Sigmoid colon (tissue), 4 donors: ENCODE measurements at regions not wholly inside any gene's neighbourhood (a gene's known extent, or its start where the extent isn't known, plus 50 kb on each side); places are given as distances from the start of the nearest gene placed in this dataset.

Experiments
- EP300 ChIP-seq, 4 donors: sonication (generic); formaldehyde crosslinking; IDR thresholded peaks; one replicate each; pipeline ENCODE4 v1.6.1; 2017; ENCODE audit warnings: antibody characterized with exemption in 4 of 4
- POLR2A ChIP-seq, 2 donors: fragments of 450-650 bp; IDR thresholded peaks; one replicate each; pipeline ENCODE4 v1.6.1; 2016; ENCODE audit warnings: antibody characterized with exemption in 2 of 2, mild to moderate bottlenecking in 2 of 2, moderate library complexity in 2 of 2
- POLR2AphosphoS5 ChIP-seq, 4 donors: sonication (generic); formaldehyde crosslinking; IDR thresholded peaks; one replicate each; pipeline ENCODE4 v1.6.1; 2017; ENCODE audit warnings: antibody characterized with exemption in 4 of 4
- TF ChIP-seq, protein P1 (sequence below), 4 experiments: fragments of 450-650 bp in 3 of 4; fragments of 200-600 bp in 1 of 4; IDR thresholded peaks; one replicate each; pipeline ENCODE4 v1.5.1; 2016 to 2019; ENCODE audit warnings: antibody characterized with exemption in 4 of 4, mild to moderate bottlenecking in 3 of 4, moderate library complexity in 2 of 4

DNA sequence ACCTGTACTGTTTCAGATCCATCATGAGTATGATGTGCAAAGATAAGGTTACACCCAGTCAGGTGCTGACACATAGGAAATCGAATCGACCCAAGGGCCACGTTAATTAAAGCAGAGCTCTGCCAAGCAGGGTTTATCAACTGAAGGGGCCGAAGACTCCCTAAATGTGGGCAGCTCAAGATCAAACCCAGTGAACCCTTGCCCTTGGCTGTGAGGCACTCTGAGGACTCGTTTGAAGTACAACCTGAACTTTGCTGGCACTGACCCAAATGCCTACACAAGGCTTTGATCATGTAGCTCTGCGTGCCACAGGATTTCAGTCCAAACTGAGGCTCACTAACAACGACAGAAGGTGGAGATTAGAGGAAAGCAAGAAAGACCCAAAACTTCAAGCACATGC, 352.1 kb downstream of the MTX2 start:
- no peak for TF ChIP-seq POLR2A (IDR thresholded peaks at IDR 0.05)
- no peak for TF ChIP-seq POLR2AphosphoS5 (IDR thresholded peaks at IDR 0.05)
- TF ChIP-seq, protein P1, sequence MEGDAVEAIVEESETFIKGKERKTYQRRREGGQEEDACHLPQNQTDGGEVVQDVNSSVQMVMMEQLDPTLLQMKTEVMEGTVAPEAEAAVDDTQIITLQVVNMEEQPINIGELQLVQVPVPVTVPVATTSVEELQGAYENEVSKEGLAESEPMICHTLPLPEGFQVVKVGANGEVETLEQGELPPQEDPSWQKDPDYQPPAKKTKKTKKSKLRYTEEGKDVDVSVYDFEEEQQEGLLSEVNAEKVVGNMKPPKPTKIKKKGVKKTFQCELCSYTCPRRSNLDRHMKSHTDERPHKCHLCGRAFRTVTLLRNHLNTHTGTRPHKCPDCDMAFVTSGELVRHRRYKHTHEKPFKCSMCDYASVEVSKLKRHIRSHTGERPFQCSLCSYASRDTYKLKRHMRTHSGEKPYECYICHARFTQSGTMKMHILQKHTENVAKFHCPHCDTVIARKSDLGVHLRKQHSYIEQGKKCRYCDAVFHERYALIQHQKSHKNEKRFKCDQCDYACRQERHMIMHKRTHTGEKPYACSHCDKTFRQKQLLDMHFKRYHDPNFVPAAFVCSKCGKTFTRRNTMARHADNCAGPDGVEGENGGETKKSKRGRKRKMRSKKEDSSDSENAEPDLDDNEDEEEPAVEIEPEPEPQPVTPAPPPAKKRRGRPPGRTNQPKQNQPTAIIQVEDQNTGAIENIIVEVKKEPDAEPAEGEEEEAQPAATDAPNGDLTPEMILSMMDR (IDR thresholded peaks at IDR 0.05), result no peak
- no peak for TF ChIP-seq EP300 (IDR thresholded peaks at IDR 0.05)
